ENCODE measurements at regions not wholly inside any gene's neighbourhood (a gene's known extent, or its start where the extent isn't known, plus 50 kb on each side); places are given as distances from the start of the nearest gene placed in this dataset.

GRCh38 chr12:38385486-38385885, 68.9 kb downstream of the ALG10B start (continued):
- TF ChIP-seq CTCF (conservative IDR thresholded peaks at IDR 0.05; ENCODE audit: low read depth in 2 of 2) (no peak), JUNB (IDR thresholded peaks at IDR 0.05; ENCODE audit: unreplicated experiment) (no peak), EZH2 (IDR thresholded peaks at IDR 0.05; ENCODE audit: low read depth, unreplicated experiment) (no peak), CREB1 (CRISPR knock-in tag; IDR thresholded peaks at IDR 0.05; ENCODE audit: low read depth) (no peak), ZNF331 (CRISPR knock-in tag; IDR thresholded peaks at IDR 0.05; ENCODE audit: low read depth) (no peak), EZH2phosphoT487 (IDR thresholded peaks at IDR 0.05; ENCODE audit: unreplicated experiment) (no peak), STAT1 (IDR thresholded peaks at IDR 0.05; ENCODE audit: unreplicated experiment) (no peak), NANOG (IDR thresholded peaks at IDR 0.05; ENCODE audit: borderline replicate concordance) (no peak)

- H2AFZ ChIP-seq, result no peak overlapping the region
- H3K4me3 ChIP-seq, result no peak overlapping the region
- no peaks in the 10 kb centered on the region for H3K79me2 ChIP-seq (replicated peaks; ENCODE audit: insufficient read depth)
- H3K27me3 ChIP-seq (ENCODE audit: insufficient read depth), result no peaks in the 10 kb centered on the region
- no peaks in the 10 kb centered on the region for H4K20me1 ChIP-seq (replicated peaks; ENCODE audit: insufficient read depth)
- Mint-ChIP-seq H3K4me1 (peaks cover 3% of the 10 kb centered on the region; the same call in 2 of the 3 replicates), H3K9me3 (peaks cover 39% of the 10 kb centered on the region), H3K36me3 (ENCODE audit: low read depth) (peaks cover 19% of the 10 kb centered on the region; the same call in 2 of the 3 replicates), H3K4me3 (no peak overlapping the region), H3K27me3 (ENCODE audit: insufficient read depth, low read depth, poor library complexity) (no peaks in the 10 kb centered on the region), H3K27ac (no peak overlapping the region)
- no peaks in the 10 kb centered on the region; the same call in 1 of the 2 replicates for H3K4me1 ChIP-seq (ENCODE audit: insufficient read depth)
- no peaks in the 10 kb centered on the region for H3K36me3 ChIP-seq (ENCODE audit: insufficient read depth)
- no peak overlapping the region for H3K27ac ChIP-seq (ENCODE audit: low read depth)
- H3F3A ChIP-seq (replicated peaks; ENCODE audit: low read depth), result no peaks in the 10 kb centered on the region
- ATAC-seq (no peak), DNase-seq (ENCODE audit: low spot score) (no peak)
- TF ChIP-seq CREB1 (CRISPR knock-in tag; IDR thresholded peaks at IDR 0.05; ENCODE audit: low read depth), result no peak
- TF ChIP-seq ZNF462 (CRISPR knock-in tag; IDR thresholded peaks at IDR 0.05), result no peak
- TF ChIP-seq STAT1 (IDR thresholded peaks at IDR 0.05; ENCODE audit: unreplicated experiment), result no peak
- no peak for TF ChIP-seq EZH2phosphoT487 (IDR thresholded peaks at IDR 0.05; ENCODE audit: unreplicated experiment)
- no peak for TF ChIP-seq JUNB (IDR thresholded peaks at IDR 0.05; ENCODE audit: unreplicated experiment)
- peaks cover 3% of the 10 kb centered on the region; the same call in 1 of the 2 replicates for H3K9me2 ChIP-seq (ENCODE audit: insufficient read depth)
- H3K4me2 ChIP-seq, result no peak overlapping the region
These were observed 69.8 kb downstream of the ALG10B start for GRCh38 chr12:38386205-38386985.

Data from GM23338 (cell line).